Stimulated activated CD4-positive, alpha-beta T cell treated with anti-CD3 and anti-CD28 coated beads, TNF-alpha, amount 100 ng/mL, for 48 hours (primary cell): ENCODE measurements at regions not wholly inside any gene's neighbourhood (a gene's known extent, or its start where the extent isn't known, plus 50 kb on each side); places are given as distances from the start of the nearest gene placed in this dataset.
"Not testable (repeated sequence)": the region's sequence is repeated elsewhere in the genome, so short reads cannot be mapped to it uniquely, and the experiment has no call there.

Experiments used
- DNase-seq, 3 donors: peaks; one replicate each; pipeline ENCODE4 v3.0.0-alpha.2; 2020; ENCODE audit warnings: low read depth in 3 of 3

DNA sequence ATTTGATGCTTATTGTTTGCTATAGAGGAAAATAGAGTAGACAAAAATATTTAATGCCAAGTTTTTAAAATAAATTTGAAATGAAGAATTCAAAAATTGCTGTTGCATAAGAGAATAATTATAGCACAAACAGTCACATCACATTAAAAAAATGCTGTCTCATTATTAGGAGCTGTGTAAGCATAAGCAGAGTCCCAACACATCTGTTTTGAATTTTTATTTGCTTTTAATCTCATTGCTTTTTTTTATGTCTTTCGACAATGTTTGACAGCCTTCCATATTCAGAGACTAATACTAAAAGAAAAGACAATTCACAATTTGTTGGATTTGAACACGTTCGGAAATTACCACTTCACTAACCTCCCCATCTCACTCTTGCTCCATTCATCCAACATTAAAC lies 143.5 kb downstream of the TFPI2 start:
- DNase-seq, result no peak

DNA sequence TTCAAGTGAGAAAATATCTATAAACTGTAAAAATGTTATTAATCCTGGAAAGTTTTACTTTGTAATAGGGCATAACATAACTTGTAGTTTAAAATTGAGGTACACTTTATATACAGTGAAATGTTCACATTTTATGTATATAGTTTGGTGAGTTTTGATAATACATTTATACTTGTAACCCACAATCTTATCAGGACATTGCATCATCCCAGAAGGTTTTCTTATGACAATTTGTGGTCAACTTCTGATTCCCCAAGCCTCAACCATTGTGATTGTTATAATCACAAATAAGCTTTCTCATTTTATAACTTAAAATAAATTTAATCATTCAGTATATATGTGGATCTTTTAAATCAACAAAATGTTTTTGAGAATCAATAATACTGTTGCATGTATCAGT lies 151.1 kb downstream of the TFPI2 start:
- no peak for DNase-seq

DNA sequence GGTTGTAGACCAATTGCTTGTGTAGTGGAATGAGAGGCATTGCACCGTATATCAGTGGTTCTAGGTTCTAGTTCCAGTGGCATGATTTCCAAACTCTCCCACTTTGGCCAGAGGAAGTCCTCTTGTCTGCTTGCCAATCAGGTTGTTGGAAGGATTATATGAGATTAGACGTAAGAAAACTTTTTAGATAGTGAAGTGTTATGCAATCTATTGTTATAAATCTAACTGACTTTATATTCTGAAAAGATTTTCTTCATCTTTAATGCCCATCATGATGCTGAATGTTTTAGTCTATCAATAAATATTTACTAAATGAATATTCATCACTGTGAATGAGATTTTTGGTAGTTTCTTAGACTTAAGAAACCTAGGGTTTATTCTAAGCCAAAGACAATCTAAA lies 152.6 kb downstream of the TFPI2 start:
- no peak for DNase-seq

DNA sequence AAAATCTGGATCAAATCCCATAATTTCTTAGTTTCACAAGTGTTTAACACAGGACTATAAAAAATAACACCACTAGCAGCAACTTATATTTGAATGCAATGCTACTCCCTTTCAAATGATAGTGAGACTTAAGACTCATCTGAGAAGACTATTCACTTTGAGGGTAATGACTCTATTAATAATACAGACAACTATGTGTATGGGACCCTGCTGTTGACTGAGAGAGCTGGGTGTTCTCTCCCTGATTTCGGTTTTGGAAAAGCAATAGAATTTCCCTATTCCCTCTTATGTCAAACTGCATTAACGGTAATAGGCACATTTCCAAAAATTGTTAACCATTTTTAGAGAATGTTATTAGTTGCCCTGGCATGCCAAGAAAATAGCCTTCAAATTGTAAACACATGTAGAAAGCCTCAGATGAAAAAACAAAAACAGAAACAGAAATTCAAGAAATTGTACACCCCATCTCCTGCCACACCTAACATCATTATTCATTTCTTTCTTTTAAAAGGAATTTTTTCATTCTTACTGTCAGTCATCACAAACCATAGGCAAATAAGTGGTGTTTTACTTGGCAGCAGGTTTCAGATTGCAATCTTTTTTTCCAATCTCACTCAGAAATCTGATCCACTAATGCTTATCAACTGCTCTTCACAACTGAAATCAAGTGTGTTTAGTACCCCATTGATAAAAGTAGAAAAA lies 153.7 kb downstream of the TFPI2 start:
- DNase-seq, result no peak

DNA sequence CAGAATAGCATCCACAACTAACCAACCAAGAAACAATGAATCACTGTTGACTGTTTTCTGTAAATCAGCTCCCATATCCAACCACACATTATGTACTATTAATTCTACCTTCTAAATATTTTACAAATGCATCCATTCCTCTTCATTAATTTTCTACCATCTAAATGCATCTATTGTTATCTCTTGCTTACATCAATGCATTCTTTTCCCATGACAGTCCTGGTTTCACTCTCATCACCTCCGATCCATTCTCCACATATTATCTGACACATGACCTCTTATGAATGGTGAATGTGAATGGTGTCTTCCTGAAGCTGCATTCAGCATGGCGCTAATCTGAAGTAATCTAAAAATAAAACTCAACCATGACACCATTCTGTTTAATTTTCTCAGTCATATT lies 153.8 kb upstream of the CALCR start:
- DNase-seq, result no peak

DNA sequence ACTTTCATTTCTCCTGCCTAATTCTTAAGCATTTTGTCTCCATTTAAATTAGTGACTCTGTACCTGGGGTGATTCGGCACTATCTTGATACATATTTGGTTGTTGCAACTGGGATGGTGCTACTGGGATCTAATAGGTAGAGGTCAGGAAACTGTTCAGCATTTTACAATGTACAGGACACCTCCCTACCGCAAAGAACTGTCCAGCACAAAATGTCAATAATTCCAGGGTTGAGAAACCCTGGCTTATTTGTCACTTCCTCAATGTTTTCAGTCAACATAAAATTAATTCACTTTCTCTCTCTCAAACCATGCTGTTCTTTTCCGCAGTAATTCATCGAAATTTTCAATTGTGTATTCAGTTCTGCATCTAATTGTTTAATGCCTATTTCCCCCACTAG lies 151.4 kb upstream of the CALCR start:
- no peak for DNase-seq

- DNase-seq, result no peak
Measured at GRCh38 chr7:93723424-93724124, 149.1 kb upstream of the CALCR start.

DNA sequence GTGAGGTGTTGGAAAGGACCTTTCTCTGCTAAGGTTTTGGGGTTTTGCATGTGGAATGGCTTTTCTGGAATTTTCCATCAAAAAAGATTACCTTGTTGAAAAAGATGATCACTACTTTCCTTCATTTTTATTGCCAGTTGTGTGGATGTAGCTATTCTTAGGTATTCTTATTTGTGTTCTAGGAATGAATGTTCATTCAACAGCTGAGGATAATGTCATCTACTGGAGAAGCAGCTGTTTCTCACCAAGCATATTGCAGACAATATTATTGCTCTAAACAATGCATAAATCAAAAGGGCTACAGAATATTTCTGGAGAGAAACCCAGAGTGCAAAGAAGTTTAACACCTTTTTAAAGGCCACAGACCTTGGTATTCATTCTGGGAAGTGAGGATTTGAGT lies 145.6 kb upstream of the CALCR start:
- no peak for DNase-seq

DNA sequence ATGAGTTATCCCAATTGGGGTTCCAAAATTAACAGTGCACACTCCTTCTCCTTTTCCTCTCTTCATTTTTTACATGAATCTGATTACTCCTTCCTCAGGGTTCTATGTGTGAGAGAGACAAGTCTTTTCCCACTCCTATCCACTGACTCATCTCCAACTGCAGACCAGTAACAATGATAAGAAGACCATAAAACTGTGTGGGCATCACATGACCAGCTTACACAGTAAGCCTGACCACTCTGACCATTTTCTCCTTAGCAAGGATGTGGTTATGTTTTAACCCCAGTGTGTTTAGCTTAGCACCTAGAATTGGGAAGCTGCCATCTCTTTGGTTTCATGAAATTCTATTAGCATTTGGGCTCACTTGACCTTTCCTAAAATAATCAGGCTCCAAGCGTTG lies 145.0 kb upstream of the CALCR start:
- no peak for DNase-seq

DNA sequence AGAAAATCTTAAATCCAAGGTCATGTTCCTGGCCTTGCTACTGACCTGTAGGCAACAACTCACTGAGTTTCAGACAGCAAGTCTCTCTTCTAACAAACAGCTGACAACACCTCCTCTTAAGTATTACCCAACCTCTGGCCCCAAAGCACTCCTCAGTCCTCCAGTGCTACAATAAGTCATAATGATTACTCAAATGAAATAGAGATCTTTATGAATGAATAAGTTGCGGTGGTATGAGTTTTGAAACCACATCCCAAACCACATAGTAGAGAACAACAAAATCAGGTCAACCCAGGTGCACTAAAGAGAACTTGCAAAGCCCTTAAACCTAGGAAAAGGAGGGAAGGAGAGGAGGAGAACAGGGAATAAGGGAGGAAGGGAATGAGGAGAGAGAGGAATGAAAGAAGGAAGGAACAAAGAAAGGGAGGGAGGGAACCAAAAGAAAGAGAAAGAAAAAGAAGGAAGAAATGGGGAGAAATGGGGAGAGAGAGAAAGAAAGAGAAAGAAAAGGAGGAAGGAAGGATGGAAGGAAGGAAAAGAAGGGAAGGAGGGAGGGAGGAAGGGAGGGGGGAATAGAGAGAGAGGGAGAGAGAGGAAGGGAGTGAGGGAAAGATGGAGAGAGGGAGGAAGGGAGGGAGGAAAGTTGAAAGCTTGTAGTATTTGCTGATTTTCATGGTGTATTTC lies 142.8 kb upstream of the CALCR start:
- DNase-seq, result no peak

DNA sequence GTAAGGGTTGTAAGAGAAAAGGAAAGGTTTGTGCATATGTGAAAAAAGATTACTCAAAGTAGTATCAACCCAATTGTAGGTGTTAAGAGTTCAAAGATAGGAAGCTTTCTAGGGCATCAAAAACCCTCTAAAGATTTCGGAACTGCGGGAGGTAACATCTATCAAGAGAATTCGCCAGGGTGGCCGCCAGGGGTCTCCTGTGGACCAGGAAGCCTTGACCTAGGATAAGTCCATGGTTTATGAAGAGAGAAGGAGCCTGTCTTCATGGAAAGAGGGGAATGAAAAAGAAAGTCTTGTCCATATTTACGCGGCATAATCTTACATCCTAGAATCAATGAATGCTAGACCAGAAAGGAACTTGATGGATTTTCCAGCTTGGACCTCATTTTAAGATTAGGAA lies 140.7 kb upstream of the CALCR start:
- peak in 2 of 3 donors; percentile 0 to 1 for DNase-seq

GRCh38 chr7:93711926-93712325 lies 137.4 kb upstream of the CALCR start:
- DNase-seq, result no peak

- not testable (repeated sequence) for DNase-seq
Measured at GRCh38 chr7:93708255-93708654, 133.7 kb upstream of the CALCR start.

- DNase-seq, result no peak
Measured at GRCh38 chr7:93707249-93707648, 132.7 kb upstream of the CALCR start.

- not testable (repeated sequence) for DNase-seq
Measured at GRCh38 chr7:93706162-93706561, 131.6 kb upstream of the CALCR start.

DNA sequence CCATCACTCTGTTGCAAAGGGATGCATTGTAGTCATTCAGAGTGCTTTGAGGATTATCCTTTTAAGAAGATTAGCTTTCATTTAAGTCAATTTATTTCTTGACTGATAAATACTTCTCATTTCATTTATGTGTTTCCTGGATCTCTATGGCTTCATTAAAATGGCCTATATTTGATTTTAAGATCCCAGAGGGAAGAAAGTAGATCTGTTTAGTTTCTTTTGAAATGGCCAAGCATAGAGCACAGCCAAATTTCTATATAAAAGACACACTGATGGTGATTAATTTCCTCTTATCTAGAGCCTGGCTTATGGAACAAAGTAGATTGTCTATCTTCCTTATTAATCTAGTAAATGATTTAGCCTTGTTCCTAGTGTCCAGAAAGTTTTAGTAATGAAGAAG lies 129.7 kb upstream of the CALCR start:
- no peak for DNase-seq

GRCh38 chr7:93697901-93698300 lies 123.4 kb upstream of the CALCR start:
- no peak for DNase-seq

DNA sequence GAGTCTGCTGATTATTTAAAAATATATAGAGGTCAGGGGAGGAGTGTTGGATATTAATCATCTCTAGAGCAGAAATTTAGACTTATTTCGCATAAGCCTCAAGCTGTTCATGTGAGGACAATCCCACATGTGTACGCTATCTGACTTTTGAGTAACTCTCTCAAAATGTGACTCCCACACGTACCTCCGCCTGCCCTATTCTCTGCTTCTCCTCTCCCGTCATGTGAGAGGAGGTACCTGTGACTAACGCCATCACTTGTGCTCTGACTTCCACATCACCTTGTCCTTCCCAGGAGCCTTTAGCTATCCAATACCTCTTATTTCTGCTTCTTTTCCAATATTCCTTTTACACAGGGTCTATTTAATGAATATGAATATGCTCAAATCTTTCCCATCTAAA lies 119.3 kb upstream of the CALCR start:
- DNase-seq, result no peak

GRCh38 chr7:93690021-93690420 lies 115.5 kb upstream of the CALCR start:
- DNase-seq, result no peak

GRCh38 chr7:93678185-93678584 lies 103.7 kb upstream of the CALCR start:
- DNase-seq, result no peak

DNA sequence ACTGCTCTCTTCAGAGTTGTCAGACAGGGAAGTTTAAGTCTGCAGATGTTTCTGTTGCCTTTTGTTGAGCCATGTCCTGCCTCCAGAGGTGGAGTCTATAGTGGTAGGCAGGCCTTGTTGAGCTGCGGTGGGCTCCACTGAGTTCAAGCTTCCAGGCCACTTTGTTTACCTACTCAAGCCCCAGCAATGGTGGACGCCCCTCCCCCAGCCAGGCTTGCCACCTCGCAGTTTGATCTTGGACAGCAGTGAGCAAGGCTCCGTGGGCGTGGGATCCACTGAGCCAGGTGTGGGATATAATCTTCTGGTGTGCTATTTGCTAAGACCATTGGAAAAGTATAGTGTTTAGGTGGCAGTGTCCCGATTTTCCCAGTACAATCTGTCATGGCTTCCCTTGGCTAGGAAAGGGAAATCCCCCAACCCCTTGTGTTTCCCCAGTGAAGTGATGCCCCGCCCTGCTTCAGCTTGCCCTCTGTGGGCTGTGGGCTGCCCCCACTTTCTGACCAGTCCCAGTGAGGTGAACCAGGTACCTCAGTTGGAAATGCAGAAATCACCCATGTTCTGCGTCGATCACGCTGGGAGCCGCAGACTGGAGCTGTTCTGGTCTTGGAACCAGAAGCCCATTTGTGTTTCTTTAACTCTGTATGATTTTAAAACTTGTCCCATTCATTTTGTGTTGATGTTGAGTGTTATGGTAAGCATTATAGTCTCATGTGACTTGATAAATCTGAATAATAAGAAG lies 89.2 kb upstream of the CALCR start:
- DNase-seq, result no peak

- not testable (repeated sequence) for DNase-seq
Measured at GRCh38 chr7:93658163-93658562, 83.6 kb upstream of the CALCR start.
